GM06990 (cell line): ENCODE measurements at regions not wholly inside any gene's neighbourhood (a gene's known extent, or its start where the extent isn't known, plus 50 kb on each side); places are given as distances from the start of the nearest gene placed in this dataset.

Experiments
- DNase-seq: peaks from one replicate; pipeline ENCODE4 v3.0.0-alpha.2; 2011; ENCODE audit not compliant: insufficient read length; ENCODE audit errors: extremely low read depth
- H3K27me3 ChIP-seq: replicated peaks from 2 replicates; pipeline ENCODE4 v1.6.0; 2011; ENCODE audit warnings: low read length; ENCODE audit not compliant: control insufficient read depth, insufficient read depth
- H3K36me3 ChIP-seq: 2 replicates; pipeline ENCODE4 v1.5.1; 2011; ENCODE audit warnings: low read length; ENCODE audit not compliant: control insufficient read depth, insufficient read depth
- H3K4me3 ChIP-seq: replicated peaks from 2 replicates; pipeline ENCODE4 v1.5.1; 2011; ENCODE audit warnings: low read depth, mild to moderate bottlenecking, control low read depth, low read length
- CTCF ChIP-seq: IDR thresholded peaks from 2 replicates; pipeline ENCODE4 v1.5.1; 2011; ENCODE audit warnings: low read length, control low read depth, mild to moderate bottlenecking, inconsistent platforms; ENCODE audit not compliant: insufficient read depth, poor library complexity, severe bottlenecking

- Histone ChIP-seq H3K36me3 (no peaks in the 10 kb centered on the region), H3K27me3 (no peaks in the 10 kb centered on the region; the same call in 1 of the 2 replicates), H3K4me3 (no peak overlapping the region)
- no peak for DNase-seq
- no peak for TF ChIP-seq CTCF
Measured at GRCh38 chr5:62130107-62130506, 175.9 kb upstream of the KIF2A start.

DNA sequence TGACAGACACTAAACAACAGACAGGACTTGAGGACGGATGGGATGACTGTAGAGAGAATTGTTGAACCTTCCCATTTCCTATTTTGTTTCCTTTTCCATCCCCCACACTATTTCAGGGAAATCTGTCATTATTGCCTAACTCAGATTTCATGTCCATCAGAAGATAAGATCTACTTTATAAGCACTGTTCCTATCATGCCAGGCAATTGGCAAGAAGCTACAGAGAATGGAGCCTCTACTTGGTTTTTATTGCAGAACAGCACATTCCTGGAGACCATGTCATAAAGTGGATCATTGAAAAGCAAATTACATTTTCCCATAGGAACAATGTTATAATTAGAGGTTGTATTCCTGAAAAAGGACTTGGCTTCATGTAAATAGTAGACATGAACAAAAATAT is 173.7 kb upstream of the KIF2A start:
- no peak for DNase-seq
- no peaks in the 10 kb centered on the region; the same call in 1 of the 2 replicates for H3K27me3 ChIP-seq
- TF ChIP-seq CTCF = no peak

GRCh38 chr5:62133426-62133825 is 172.6 kb upstream of the KIF2A start:
- Histone ChIP-seq H3K27me3 (no peaks in the 10 kb centered on the region; the same call in 1 of the 2 replicates), H3K36me3 (no peaks in the 10 kb centered on the region), H3K4me3 (no peak overlapping the region)
- no peak for DNase-seq
- no peak for TF ChIP-seq CTCF

More for the DNA sequence above, 173.7 kb upstream of the KIF2A start:
- H3K36me3 ChIP-seq = no peaks in the 10 kb centered on the region
- no peak overlapping the region for H3K4me3 ChIP-seq

DNA sequence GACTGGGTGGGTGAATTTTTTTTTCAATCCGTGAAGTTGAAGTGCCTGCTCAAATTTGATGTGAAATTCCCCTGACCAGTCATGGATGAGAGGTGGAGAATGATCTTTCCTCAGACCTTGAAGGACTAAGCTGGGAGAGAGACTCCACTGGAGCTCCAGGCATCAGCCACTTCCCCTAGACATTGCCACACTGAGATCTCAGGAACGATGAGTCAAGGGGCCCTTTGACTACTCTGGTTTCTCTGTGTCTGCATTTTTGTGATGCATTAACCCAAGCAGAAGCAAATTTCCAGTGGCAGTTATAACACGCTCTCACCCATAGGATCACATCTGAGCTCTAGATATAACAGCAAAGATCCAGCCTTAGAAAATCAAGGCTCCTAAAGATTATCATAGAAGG is 171.2 kb upstream of the KIF2A start:
- no peak overlapping the region for H3K4me3 ChIP-seq
- DNase-seq = no peak
- no peaks in the 10 kb centered on the region for H3K36me3 ChIP-seq
- no peak for TF ChIP-seq CTCF
- H3K27me3 ChIP-seq = no peaks in the 10 kb centered on the region; the same call in 1 of the 2 replicates

- no peak for DNase-seq
Measured at GRCh38 chr5:62137628-62138027, 168.4 kb upstream of the KIF2A start.

More at GRCh38 chr5:62137628-62138027, 168.4 kb upstream of the KIF2A start:
- TF ChIP-seq CTCF = no peak
- Histone ChIP-seq H3K4me3 (no peak overlapping the region), H3K36me3 (no peaks in the 10 kb centered on the region), H3K27me3 (no peaks in the 10 kb centered on the region; the same call in 1 of the 2 replicates)
